CD8-positive, alpha-beta memory T cell (primary cell): ENCODE measurements at regions not wholly inside any gene's neighbourhood (a gene's known extent, or its start where the extent isn't known, plus 50 kb on each side); places are given as distances from the start of the nearest gene placed in this dataset.

Experiments
- CTCF ChIA-PET: fragments of 350-600 bp; sonication (Branson Sonifier 250); formaldehyde crosslinking; loops from one replicate; lab custom pipeline; 2021; ENCODE audit warnings: antibody characterized with exemption; lab: Charles Lee
- POLR2A ChIA-PET: fragments of 350-600 bp; sonication (Branson Sonifier 250); formaldehyde crosslinking; loops from one replicate; lab custom pipeline; 2021; ENCODE audit warnings: antibody characterized with exemption; lab: Charles Lee
- DNase-seq, 5 donors: peaks; one replicate each; pipeline versions ENCODE4 v3.0.0 to v3.0.0-alpha.2; 2020 to 2022; ENCODE audit warnings: mixed read lengths in 1 of 5
- H3K27ac ChIP-seq: one replicate; pipeline ENCODE4 v1.7.0; 2013; ENCODE audit warnings: low read depth, mild to moderate bottlenecking, low read length, moderate library complexity
- H3K27me3 ChIP-seq: 2 replicates; pipeline ENCODE4 v1.7.0; 2013; ENCODE audit warnings: low read length, mild to moderate bottlenecking; ENCODE audit not compliant: insufficient read depth, poor library complexity, severe bottlenecking
- H3K36me3 ChIP-seq: 2 replicates; pipeline ENCODE4 v1.7.0; 2013; ENCODE audit warnings: mild to moderate bottlenecking, low read length, moderate library complexity; ENCODE audit not compliant: insufficient read depth
- H3K4me1 ChIP-seq: 2 replicates; pipeline ENCODE4 v1.7.0; 2013; ENCODE audit warnings: mild to moderate bottlenecking, low read length, moderate library complexity; ENCODE audit not compliant: insufficient read depth
- H3K4me3 ChIP-seq: 2 replicates; pipeline ENCODE4 v1.7.0; 2013; ENCODE audit warnings: mild to moderate bottlenecking, low read length
- H3K9me3 ChIP-seq: 2 replicates; pipeline ENCODE4 v1.7.0; 2013; ENCODE audit warnings: mild to moderate bottlenecking, low read length
- H3K27ac Mint-ChIP-seq, 8 donors: one replicate each; pipeline ENCODE4 v1.8.0; 2020 to 2021; ENCODE audit warnings: mixed read lengths in 8 of 8, mild to moderate bottlenecking in 6 of 8, inconsistent platforms in 3 of 8, moderate library complexity in 3 of 8
- H3K27me3 Mint-ChIP-seq, 2 donors: one replicate each; pipeline ENCODE4 v1.8.0; 2020 to 2021; ENCODE audit warnings: mixed read lengths in 2 of 2, mild to moderate bottlenecking in 1 of 2, moderate library complexity in 1 of 2
- H3K36me3 Mint-ChIP-seq, 3 donors: one replicate each; pipeline ENCODE4 v1.8.0; 2020 to 2021; ENCODE audit warnings: mixed read lengths in 3 of 3, inconsistent platforms in 1 of 3, mild to moderate bottlenecking in 1 of 3
- H3K4me1 Mint-ChIP-seq, 3 donors: one replicate each; pipeline ENCODE4 v1.8.0; 2020 to 2021; ENCODE audit warnings: mixed read lengths in 3 of 3, inconsistent platforms in 1 of 3, mild to moderate bottlenecking in 1 of 3
- H3K4me3 Mint-ChIP-seq, 7 donors: one replicate each; pipeline ENCODE4 v1.8.0; 2020 to 2021; ENCODE audit warnings: mixed read lengths in 7 of 7, mild to moderate bottlenecking in 6 of 7, moderate library complexity in 4 of 7, inconsistent platforms in 2 of 7
- H3K9me3 Mint-ChIP-seq, 5 donors: one replicate each; pipeline ENCODE4 v1.8.0; 2020 to 2022; ENCODE audit warnings: mixed read lengths in 5 of 5, mild to moderate bottlenecking in 3 of 5, moderate library complexity in 2 of 5, inconsistent platforms in 1 of 5

DNA sequence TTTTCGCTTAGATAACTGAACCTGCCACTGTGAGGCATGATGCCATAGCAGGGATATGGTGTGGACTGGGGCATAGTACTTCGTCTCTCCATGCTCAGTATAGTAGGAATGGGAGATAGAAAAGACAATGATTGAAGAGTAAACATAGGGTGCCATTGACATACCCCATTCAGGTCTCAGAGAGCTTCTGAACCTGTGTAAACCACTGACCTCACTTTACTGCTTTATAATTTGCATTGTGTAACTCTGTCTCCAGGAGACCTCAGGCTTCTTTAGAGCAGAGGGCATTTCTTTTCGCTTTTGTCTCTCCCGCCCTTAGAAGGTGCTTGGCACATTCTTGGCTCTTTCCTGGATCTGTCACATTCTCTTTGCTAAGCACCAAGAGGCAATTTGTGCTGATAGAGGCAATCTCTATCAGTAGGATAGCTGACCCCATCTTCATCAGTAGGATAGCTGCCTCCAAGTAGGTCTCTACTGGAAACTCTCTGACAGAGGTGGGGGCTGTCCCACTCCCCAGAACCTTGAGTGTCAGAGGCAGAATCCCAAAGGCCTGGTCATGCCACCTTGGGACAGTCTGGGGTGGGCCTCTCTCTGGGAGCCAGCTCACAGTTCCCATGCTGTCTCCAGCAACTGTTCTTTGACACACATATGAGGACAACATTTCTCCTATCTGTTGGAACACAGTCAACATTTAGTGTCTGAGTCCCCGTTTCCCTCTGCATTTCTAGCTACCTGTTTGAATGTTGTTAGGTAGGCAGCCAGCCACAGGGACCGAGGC, 181.9 kb downstream of the UTP18 start:
- Mint-ChIP-seq H3K36me3 (no peaks in the 10 kb centered on the region), H3K4me1 (peaks cover 0 to 8% (median 8%) of the 10 kb centered on the region in 3 donors), H3K27me3 (peaks cover 16 to 55% of the 10 kb centered on the region in 2 donors), H3K27ac (no peak overlapping the region), H3K9me3 (peaks cover 0 to 2% (median 0%) of the 10 kb centered on the region in 5 donors), H3K4me3 (no peak overlapping the region)
- Histone ChIP-seq H3K4me1 (peaks cover 20% of the 10 kb centered on the region), H3K9me3 (no peaks in the 10 kb centered on the region), H3K36me3 (no peaks in the 10 kb centered on the region), H3K4me3 (no peak overlapping the region), H3K27ac (no peak overlapping the region), H3K27me3 (no peaks in the 10 kb centered on the region)
- POLR2A ChIA-PET, result no interaction called here
- no peak for DNase-seq
- CTCF ChIA-PET, result no interaction called here

DNA sequence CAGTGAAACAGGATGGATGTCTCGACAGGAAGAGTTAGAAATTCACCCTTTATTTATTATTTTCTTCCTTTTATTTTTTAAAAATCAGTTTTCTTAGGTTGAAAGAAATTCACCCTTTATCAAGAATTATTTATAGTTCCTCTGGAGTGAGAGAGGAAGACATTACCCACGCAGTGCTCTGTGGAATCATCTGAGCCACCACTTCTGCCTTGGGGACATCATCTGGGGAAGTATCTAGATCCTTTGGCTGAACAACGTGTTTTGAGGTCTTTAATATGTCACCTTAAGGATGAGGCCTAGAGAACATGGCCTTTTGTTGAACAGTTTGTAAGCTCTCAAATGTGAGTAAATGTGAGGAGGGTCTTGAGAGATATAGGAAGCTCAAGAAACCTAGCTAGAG, 183.3 kb downstream of the UTP18 start:
- no peak for DNase-seq
- no peak overlapping the region for H3K4me3 Mint-ChIP-seq
- ChIA-PET CTCF (interaction anchor here (0.6 kb wide), 1 partner anchor 10 kb away, joined by 3 read pairs; no protein-coding TSS in a partner anchor), POLR2A (no interaction called here)
- H3K36me3 Mint-ChIP-seq, result no peaks in the 10 kb centered on the region
- H3K27me3 Mint-ChIP-seq, result peaks cover 12 to 49% of the 10 kb centered on the region in 2 donors
- Histone ChIP-seq H3K27me3 (no peaks in the 10 kb centered on the region), H3K4me3 (no peak overlapping the region), H3K4me1 (peaks cover 18% of the 10 kb centered on the region), H3K27ac (no peak overlapping the region), H3K36me3 (no peaks in the 10 kb centered on the region), H3K9me3 (no peaks in the 10 kb centered on the region)
- no peak overlapping the region for H3K27ac Mint-ChIP-seq
- H3K4me1 Mint-ChIP-seq, result peaks cover 0 to 8% (median 8%) of the 10 kb centered on the region in 3 donors
- H3K9me3 Mint-ChIP-seq, result peaks cover 0 to 5% (median 0%) of the 10 kb centered on the region in 5 donors

DNA sequence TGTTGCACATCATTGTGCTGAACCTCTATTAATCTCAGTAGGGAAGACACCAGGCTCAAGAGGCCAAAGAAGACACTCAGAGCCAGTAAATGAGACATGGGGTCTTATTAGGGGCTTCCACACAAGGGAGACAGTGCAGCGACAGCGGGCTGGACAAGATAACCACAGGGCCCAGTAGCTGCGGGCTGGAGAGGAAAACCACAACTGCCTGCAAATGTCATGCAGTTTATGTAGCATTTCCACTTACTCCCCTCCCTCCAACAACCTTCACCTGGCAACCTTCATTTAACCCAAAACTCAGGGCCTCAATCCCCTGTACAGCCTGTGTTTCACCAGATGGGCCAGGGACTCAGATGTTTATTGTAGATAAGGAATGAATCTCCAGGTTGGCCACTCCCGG, 185.6 kb downstream of the UTP18 start:
- Mint-ChIP-seq H3K4me3 (no peak overlapping the region), H3K27me3 (peaks cover 7 to 41% of the 10 kb centered on the region in 2 donors), H3K27ac (no peak overlapping the region), H3K9me3 (peaks cover 0 to 5% (median 0%) of the 10 kb centered on the region in 5 donors), H3K4me1 (no peaks in the 10 kb centered on the region), H3K36me3 (no peaks in the 10 kb centered on the region)
- CTCF ChIA-PET, result no interaction called here
- Histone ChIP-seq H3K4me1 (no peaks in the 10 kb centered on the region), H3K27me3 (no peaks in the 10 kb centered on the region), H3K4me3 (no peak overlapping the region), H3K9me3 (no peaks in the 10 kb centered on the region), H3K36me3 (no peaks in the 10 kb centered on the region), H3K27ac (no peak overlapping the region)
- POLR2A ChIA-PET, result no interaction called here
- DNase-seq, result no peak

DNA sequence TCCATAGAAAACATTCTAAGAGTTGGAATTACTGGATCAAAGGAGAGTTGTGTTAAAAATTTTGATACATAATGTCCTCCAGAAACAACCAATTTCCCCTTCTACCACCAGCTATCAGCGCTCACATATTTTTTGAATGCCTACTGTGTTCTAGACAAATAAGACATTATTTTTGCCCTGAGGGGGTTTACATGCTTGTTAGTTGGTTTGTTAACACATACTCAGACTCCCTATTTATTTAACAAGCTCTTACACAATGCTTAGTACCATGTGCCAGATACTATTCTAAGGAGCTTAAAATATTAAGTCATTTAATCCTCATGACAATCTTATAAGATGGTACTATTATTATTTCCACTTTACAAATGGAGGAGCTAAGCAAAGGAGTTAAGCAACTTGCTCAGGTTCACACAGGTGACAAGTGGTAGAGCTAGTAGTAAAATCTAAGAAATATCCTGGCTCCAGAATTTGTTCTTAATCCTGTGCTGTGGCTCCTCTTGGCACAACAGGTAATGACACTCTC, 194.2 kb downstream of the UTP18 start:
- CTCF ChIA-PET, result no interaction called here
- POLR2A ChIA-PET, result no interaction called here
- no peaks in the 10 kb centered on the region for H3K36me3 Mint-ChIP-seq

DNA sequence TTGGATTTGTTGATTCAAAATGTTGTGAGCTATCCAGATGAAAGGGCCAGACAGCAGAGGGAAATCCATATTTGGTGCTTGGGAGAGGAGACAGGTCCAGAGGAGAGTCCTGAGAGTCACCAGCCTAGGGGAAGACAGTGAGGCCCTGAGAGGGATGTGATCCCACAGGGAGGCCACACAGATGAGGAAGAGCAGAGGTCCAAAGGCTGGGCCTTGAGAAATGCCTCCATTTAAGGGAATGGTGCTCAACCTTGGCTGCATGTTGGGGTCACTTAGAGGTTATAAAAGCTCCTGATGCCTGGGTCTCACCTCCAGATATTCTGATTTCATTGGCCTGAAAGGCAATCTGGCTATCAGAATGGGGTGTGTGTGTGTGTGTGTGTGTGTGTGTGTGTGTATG, 194.9 kb downstream of the UTP18 start:
- ChIA-PET POLR2A (no interaction called here), CTCF (no interaction called here)
- Histone ChIP-seq H3K36me3 (no peaks in the 10 kb centered on the region), H3K4me1 (no peaks in the 10 kb centered on the region), H3K4me3 (no peak overlapping the region), H3K9me3 (no peaks in the 10 kb centered on the region), H3K27me3 (no peaks in the 10 kb centered on the region), H3K27ac (no peak overlapping the region)
- no peaks in the 10 kb centered on the region for H3K4me1 Mint-ChIP-seq
- H3K4me3 Mint-ChIP-seq, result no peak overlapping the region
- H3K9me3 Mint-ChIP-seq, result peaks cover 0 to 3% (median 0%) of the 10 kb centered on the region in 5 donors
- DNase-seq, result no peak
- no peak overlapping the region for H3K27ac Mint-ChIP-seq
- H3K36me3 Mint-ChIP-seq, result no peaks in the 10 kb centered on the region
- peaks cover under 1 to 8% of the 10 kb centered on the region in 2 donors for H3K27me3 Mint-ChIP-seq

More for the DNA sequence above, 194.2 kb downstream of the UTP18 start:
- H3K4me1 Mint-ChIP-seq, result no peaks in the 10 kb centered on the region
- Histone ChIP-seq H3K27ac (no peak overlapping the region), H3K4me3 (no peak overlapping the region), H3K36me3 (no peaks in the 10 kb centered on the region), H3K27me3 (no peaks in the 10 kb centered on the region), H3K4me1 (no peaks in the 10 kb centered on the region), H3K9me3 (no peaks in the 10 kb centered on the region)
- DNase-seq, result no peak
- no peak overlapping the region for H3K27ac Mint-ChIP-seq
- H3K4me3 Mint-ChIP-seq, result no peak overlapping the region
- peaks cover 8 to 9% of the 10 kb centered on the region in 2 donors for H3K27me3 Mint-ChIP-seq
- peaks cover 0 to 3% (median 0%) of the 10 kb centered on the region in 5 donors for H3K9me3 Mint-ChIP-seq

DNA sequence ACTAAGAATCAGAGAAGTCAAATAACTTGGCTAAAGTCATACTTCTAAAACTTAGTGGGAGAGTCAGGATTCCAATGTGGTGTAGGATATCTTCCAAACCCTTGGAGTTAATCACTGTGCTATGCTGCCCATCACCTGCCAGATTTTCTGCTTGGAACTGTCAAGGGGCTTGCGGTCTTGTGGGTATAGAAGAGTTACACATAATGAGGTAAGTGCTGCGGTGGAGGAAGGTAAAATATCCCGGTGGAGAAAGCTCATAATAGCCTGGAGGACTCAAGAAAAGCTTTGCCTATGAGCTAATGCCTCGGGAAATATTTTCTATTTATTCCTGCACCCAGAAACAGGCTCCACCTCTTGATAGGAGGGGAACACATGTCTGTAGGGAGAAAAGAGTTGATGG, 195.6 kb downstream of the UTP18 start:
- POLR2A ChIA-PET, result no interaction called here
- H3K27me3 Mint-ChIP-seq, result peaks cover 6 to 8% of the 10 kb centered on the region in 2 donors
- no peaks in the 10 kb centered on the region for H3K36me3 Mint-ChIP-seq
- DNase-seq, result no peak
- H3K27ac Mint-ChIP-seq, result no peak overlapping the region
- no peaks in the 10 kb centered on the region for H3K4me1 Mint-ChIP-seq
- no peak overlapping the region for H3K4me3 Mint-ChIP-seq
- Histone ChIP-seq H3K27me3 (no peaks in the 10 kb centered on the region), H3K27ac (no peak overlapping the region), H3K9me3 (no peaks in the 10 kb centered on the region), H3K36me3 (no peaks in the 10 kb centered on the region), H3K4me3 (no peak overlapping the region), H3K4me1 (no peaks in the 10 kb centered on the region)
- CTCF ChIA-PET, result interaction anchor here (0.8 kb wide), 1 partner anchor 21 kb away, joined by 3 read pairs; no protein-coding TSS in a partner anchor
- peaks cover 0 to 3% (median 0%) of the 10 kb centered on the region in 5 donors for H3K9me3 Mint-ChIP-seq

DNA sequence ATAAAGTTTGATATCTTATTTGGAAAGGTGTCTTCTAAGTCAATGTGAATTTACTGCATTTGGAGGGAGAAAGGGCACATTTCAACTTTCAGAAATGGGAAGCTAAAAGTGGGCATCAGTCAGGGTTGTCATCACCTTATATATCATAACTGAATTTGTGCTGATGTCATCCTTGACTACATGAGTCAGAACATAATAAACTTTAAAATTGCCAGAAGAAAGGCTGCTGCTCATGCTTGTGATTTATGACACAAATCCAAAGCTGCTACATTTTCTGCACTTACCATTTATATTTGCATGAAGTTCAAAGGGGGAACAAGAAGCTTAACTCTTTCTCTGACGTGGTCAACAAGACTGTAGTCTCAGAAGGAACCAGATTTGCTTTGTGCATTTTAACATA, 196.6 kb downstream of the UTP18 start:
- no peaks in the 10 kb centered on the region for H3K36me3 Mint-ChIP-seq
- H3K27ac ChIP-seq, result no peak overlapping the region
- H3K4me3 ChIP-seq, result no peak overlapping the region
- no peak for DNase-seq
- ChIA-PET POLR2A (no interaction called here), CTCF (no interaction called here)
- peaks cover 5 to 6% of the 10 kb centered on the region in 2 donors for H3K27me3 Mint-ChIP-seq
- no peaks in the 10 kb centered on the region for H3K36me3 ChIP-seq
- H3K4me3 Mint-ChIP-seq, result no peak overlapping the region
- H3K4me1 ChIP-seq, result no peaks in the 10 kb centered on the region
- H3K4me1 Mint-ChIP-seq, result no peaks in the 10 kb centered on the region
- H3K27ac Mint-ChIP-seq, result no peak overlapping the region
- no peaks in the 10 kb centered on the region for H3K9me3 ChIP-seq
- H3K27me3 ChIP-seq, result no peaks in the 10 kb centered on the region
- H3K9me3 Mint-ChIP-seq, result peaks cover 0 to 3% (median 0%) of the 10 kb centered on the region in 5 donors

DNA sequence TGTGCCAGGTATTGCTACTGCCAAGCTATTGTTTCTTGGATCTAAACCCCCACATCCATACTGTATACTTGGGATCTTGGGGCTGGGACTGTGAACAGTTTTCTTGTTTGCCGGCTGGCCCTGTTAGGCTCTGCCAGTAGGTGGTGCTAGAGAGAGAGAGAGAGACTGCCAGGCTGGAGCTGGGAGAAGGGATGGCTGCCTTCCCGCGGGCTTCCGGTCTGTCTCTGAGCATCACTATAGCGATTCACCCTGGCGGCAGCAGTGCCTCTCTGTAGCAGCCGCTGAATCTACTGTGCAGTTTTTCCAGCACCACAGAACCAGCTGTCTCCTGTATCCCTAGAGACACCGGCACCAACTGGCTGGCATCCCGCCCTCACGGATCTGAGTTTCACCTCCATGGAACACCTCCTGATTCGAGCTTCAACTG, 201.2 kb downstream of the UTP18 start:
- ChIA-PET CTCF (interaction anchor here (0.9 to 1.8 kb wide), 4 partner anchors 11 to 70 kb away, joined by 3 read pairs; no protein-coding TSS in a partner anchor), POLR2A (no interaction called here)

More for the DNA sequence above, 201.2 kb downstream of the UTP18 start:
- H3K36me3 Mint-ChIP-seq, result no peaks in the 10 kb centered on the region
- DNase-seq, result peak in 4 of 5 donors; percentile 6 to 47 (median 18)
- Histone ChIP-seq H3K27me3 (no peaks in the 10 kb centered on the region), H3K36me3 (no peaks in the 10 kb centered on the region), H3K4me3 (no peak overlapping the region), H3K27ac (no peak overlapping the region), H3K4me1 (no peaks in the 10 kb centered on the region), H3K9me3 (no peaks in the 10 kb centered on the region)
- H3K27ac Mint-ChIP-seq, result no peak overlapping the region
- no peak overlapping the region for H3K4me3 Mint-ChIP-seq
- no peaks in the 10 kb centered on the region for H3K4me1 Mint-ChIP-seq
- H3K27me3 Mint-ChIP-seq, result peaks cover 5 to 25% of the 10 kb centered on the region in 2 donors
- no peaks in the 10 kb centered on the region for H3K9me3 Mint-ChIP-seq
